HG03432 (cell line): ENCODE measurements at regions not wholly inside any gene's neighbourhood (a gene's known extent, or its start where the extent isn't known, plus 50 kb on each side); places are given as distances from the start of the nearest gene placed in this dataset.

Source experiments
- ATAC-seq: cut with Tn5 transposase; IDR thresholded peaks from one replicate; pipeline ENCODE4 v1.9.1; 2021; ENCODE audit warnings: mild to moderate bottlenecking, moderate library complexity; ENCODE audit not compliant: unreplicated experiment

DNA sequence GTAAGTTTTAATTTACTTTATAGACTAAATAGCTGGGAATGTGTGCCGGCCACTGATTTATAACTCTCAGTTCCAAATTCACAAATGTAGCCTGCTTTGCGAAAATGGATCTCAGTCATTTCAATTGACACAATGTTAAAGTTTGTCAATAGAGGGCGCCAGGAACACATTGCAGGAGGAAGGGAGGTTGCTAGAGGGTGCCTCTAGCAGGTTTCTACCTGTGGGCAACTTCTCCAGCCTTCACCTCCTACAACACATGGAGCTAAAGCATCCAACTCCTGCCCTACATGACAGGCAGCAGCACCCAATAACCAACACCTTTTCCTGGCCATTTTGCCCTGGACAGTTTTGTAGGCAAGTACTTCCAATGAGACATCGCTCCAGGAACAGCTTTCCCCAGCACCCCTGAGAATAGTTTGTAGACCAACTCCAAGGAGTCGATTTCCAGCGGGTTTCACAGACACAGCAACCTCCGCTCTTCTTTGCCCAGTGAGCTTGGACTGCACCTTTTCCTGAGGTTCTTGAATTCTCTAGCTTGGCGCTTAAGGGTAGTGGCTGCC, 784.8 kb upstream of the CDH2 start:
- no peak for ATAC-seq

DNA sequence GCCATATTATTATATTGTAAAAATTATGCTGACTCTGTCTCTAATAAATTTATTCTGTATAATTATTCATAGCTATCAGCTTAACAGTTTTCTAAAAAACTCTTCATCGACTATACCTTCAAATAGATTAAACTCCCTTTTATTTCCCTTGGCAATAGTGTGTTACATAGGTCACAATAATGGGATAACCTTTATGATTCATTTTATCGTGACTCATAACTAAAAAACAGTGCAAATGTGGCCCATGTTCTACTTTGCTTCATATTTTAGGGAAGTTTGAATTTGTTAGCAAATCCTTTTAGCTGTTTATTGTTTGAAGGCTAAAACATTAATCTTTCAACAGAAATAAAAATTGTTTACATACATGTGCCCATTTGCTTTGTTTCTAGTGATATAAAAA, 783.2 kb upstream of the CDH2 start:
- ATAC-seq: no peak

DNA sequence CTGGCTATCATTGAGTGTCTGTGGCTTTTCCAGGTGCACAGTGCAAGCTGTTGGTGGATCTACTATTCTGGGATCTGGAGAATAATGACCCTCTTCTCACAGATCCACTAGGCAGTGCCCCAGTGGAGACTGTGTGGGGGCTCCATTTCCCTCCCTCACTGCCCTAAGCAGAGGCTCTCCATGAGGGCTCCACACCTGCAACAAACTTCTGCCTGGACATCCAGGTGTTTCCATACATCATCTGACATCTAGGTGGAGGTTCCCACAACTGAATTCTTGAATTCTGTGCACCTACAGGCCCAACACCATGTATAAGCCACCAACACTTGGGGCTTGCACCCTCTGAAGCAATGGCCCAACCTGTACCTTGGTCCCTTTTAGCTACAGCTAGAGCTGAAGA, 775.4 kb upstream of the CDH2 start:
- ATAC-seq: no peak

DNA sequence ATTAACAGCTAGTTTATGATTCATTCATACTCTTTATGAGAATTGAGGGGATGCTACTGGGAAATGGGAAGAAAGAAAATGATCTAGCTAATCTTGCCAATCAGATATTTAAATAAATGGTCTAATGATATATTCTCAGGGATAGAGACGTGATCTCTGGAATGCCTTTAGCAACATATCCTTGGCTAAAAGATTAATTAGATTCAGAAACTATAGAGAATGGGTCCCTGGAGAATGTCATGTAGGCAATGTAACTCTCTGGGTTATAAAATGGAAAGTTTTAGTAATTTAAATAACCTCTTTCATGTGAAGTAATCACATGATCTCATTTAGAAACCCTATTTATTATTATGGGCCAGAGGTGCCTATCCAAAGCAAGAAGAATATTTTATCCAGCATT, 771.0 kb upstream of the CDH2 start:
- no peak for ATAC-seq

DNA sequence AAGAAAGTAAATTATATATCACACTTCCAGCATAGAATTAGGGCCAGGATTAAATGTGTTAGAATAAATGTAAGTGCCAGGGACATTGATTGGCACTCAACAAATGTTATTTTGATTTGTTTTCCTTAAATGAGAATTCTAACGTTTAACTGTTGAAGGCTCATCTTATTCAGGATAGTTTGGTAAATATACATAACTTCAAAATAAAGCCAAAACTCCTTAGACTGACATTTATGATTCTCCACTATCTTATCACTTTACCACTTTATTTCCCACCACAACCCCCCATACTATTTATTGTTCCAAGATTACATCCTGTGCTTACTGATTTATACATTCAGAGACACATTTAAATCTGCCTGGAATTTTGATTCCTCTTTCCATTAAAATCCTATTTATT, 769.5 kb upstream of the CDH2 start:
- no peak for ATAC-seq

DNA sequence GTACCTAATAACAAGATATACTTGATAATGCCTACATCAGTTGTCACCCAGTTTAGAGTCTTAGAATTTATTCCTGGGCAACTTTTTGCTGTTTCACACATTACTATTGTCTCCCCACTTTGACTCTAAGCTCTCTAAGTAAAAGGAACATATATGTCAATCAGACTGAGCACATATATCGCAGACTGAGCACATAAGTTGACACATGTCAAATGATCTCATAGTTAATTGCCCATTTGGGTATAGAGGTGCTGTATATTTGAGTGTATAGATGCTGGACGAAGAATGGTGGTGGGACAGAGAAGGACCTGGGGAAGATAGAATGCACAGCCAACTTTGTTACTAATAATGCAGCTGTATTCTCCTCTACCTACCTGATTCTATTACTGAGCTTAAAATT, 746.0 kb upstream of the CDH2 start:
- no peak for ATAC-seq

DNA sequence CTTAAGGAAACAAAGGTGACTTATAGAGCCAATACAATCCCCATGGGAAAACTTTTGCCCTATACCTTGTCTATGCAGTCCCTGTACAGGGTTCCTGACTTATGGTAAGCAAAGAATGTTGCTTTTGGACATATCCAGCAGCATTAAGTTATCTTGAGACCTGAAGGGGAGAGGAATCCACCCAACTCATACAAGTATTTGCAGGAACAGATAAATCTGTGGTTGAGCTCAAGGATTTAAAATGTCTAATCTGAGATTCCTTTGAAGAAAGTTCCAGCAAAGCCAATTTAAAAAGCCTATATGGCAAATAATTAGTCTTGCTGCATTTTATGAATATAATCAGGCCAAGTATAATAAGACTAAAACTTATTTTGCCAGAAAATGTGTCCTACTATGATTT, 739.5 kb upstream of the CDH2 start:
- ATAC-seq: no peak

DNA sequence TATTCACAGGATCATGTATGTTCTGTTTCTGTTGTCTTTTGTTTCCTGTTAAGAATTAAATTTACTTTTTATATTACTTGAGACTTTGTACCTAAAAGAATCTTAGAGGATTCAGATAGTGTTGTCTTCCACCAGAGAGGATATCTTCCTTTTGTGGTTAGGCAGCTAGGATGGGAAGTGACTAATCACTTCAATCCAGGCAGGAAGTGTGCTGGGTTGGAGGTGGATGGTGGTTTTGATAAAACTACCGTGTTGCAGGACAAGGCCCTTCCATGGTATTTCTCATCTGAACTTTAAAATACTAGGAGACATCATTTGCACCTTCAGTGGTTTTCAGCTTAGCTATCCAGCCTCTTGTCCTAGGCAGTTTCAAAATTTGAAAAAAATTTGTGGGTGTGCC, 728.6 kb upstream of the CDH2 start:
- ATAC-seq: no peak

DNA sequence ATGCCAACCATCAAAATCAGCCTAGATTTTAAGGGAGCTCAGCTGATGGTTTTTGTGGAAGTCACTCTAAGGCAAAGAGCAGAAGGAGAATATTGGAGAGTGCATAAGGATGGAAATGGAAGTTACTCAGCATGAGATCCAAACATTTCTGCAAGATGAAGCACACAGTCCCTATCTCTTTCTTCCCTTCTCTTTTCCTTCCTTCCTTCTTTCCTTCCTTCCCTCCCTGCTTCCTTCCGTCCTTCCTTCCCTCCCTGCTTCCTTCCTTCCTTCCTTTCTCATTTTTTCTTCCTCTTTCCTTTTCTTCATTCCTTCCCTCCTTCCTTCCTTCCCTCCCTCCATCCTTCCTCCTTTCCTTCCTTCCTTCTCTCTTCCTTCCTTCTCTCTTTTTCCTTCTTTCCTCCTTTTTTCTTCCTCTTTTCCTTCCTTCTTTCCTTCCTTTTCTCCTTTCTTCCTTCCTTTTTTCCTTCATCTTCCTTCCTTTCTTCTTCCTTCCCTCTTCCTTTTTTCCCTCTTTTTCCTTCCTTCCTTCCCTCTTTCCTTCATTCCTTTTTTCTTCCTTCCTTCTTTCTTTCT, 727.9 kb upstream of the CDH2 start:
- no peak for ATAC-seq

DNA sequence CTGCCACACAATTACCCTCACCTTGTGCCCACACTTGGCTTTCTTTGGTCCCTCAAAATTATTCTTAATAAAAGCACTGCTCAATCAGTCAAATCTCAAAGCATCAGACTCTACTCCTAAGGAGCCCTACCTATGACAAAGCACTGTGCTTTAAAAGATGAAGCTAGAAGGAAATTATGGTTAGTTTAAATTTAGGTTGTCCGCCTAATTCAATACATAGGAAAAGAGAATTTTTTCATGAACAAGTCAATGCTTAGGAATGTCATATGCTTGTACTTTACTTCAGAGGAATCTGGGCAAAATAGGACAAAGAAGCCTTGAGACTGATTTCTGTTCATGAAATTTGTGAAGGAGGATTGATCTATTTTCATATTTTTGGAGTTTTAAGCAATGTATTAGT, 726.4 kb upstream of the CDH2 start:
- ATAC-seq: no peak

DNA sequence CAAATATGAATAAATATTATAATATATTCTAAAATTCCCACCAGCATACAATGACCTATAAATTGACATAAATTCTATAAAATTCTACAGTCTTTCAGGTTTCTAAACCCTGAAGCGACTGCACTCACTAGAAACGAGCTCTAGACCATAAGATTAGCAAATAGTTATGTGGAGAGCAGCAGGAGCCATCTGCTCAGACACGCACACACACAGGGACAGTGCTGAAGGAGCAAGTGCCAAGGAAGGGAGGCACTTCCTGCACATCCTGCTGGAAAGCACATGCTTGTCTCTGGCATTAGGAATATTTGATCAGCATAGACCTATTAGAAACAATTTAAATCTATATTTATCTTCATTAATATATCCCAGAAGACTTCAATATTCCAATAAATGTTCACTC, 713.9 kb upstream of the CDH2 start:
- no peak for ATAC-seq

DNA sequence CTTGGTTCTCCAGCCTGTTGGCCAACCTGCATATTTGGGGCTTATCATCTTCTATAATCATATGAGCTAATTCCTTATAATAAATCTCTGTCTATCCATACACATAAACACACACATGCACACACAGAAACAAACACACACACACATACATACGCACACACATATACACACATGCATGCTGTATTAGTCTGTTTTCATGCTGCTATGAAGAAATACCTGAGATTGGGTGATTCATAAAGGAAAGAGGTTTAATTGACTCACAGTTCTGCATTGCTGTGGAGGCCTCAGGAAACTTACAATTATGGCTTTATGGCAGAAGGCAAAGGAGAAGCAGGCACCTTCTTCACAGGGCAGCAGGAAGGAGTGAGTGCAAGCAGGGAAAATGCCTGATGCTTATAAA, 707.4 kb upstream of the CDH2 start:
- ATAC-seq: no peak

DNA sequence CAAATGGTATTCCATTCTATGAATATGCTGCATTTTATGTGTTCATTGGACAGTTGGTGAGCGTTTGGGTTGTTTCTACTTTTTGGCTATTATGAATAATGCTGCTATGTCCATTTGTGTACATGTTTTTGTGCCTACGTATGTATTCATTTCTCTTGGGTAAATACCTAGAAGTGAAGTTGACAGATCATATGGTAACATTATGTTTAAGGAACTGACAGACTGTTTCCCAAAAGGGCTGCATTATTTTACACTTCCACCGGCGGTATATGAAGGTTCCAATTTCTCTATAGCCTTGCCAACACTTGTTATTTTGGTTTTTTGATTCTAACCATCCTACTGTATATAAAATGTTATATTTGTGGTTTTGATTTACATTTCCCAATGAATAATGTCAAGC, 703.9 kb upstream of the CDH2 start:
- no peak for ATAC-seq

DNA sequence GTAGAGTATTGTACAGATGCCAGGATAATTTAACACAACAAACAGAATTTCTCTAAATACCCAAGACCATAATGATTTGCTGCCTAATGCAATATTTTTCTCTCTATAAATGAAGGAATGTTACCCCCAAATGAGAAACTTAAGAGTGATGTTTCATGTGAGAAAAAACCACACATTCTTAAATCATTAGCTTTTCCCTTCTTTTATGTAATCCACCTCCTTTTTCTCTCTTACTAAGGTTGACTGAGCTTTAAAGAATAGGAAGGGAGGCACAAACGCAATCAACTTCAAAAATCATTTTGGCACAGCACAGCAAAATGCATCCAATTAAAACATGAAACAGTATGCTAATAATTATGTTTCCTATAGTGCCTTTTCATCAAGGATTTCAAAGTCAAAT, 698.1 kb upstream of the CDH2 start:
- ATAC-seq: no peak

DNA sequence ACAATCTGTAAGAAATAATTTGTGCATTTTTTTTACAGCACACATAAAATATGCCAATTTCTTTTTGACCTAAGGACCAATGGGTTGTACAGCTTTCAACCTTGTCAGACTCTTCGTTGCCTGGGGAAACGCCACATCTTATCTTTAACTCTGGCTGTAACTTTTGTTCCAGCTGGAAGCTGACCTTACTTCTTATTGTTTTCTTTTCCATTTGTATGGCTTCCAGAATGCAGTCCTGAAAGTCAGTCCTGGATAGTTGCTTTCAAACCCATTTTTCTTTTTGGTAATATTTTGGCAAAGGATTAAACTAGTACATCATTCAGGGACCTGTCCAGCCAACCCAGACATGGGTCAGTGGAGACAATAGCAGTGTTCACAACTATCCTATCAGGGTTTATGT, 686.5 kb upstream of the CDH2 start:
- no peak for ATAC-seq

DNA sequence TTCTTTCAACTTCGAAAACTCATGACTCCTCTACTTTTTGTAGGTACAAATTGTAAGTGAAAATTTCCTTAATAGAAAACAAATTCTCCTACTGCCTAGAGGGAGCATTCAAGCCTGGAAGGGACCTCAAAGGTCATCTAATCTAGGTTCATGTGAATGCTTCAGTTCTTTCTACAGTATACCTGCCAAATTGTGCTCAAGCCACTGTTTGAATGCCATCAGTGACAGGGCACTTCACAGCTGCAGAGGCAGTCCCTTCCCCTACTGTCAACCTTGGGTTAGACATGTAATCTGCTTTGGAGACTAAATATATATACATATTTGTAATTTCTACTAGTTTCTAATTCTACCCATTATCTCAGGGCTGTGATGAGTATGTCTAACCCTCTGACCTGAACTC, 681.3 kb upstream of the CDH2 start:
- ATAC-seq: no peak

DNA sequence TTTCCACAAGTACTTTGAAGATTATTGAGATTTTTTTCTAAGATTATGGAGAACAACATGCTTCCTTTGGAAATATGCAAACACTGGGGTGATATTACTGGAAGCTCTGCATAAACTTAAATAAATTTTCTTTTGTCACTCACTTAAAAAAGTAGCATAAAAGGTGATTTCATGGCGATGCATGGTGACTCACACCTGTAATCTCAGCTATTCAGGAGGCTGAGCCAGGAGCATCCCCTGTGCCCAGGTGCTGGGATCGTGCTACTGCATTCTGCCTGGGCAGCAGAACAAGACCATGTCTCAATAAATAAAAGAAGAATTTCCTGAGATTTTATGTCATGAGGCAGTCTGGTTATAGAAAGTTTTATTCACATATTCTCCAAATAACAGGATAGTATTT, 679.1 kb upstream of the CDH2 start:
- ATAC-seq: no peak

DNA sequence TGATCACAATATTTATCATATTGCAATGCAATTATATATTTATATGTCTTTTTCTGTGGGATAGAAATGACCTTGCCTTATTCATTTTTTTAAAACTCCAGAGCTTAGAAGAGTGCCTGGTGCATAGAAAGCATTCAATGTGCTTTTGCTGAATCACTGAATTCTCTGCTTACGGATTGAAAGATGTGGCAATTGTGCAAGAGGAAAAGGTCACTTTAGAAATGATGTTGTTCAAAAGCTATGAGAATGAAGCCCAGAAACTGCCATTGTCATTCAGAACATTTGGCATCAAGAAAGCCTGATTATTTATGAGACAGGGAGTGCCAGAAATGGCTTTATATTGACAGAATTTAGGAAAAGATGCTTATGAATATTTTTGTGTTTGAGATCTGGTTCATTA, 678.6 kb upstream of the CDH2 start:
- ATAC-seq: no peak

DNA sequence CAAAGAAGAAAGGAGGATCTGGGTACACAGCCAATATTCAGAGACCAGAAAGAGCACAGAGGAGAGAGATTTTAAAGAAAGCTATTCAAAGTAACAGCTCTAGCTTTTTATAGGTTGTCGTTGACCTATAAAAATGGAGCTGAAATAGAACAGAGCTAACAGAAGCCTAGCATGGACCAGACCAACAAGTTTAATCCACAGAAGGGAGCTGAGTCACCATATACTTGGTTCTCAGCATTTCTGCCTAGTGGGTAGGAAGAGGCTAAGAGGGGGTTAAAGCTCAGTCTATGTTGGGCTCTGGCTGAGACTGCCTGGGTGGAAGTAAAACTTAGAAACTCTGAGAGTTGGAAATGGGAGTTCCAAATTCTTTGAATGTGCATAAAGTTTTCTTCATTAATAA, 678.0 kb upstream of the CDH2 start:
- ATAC-seq: no peak

DNA sequence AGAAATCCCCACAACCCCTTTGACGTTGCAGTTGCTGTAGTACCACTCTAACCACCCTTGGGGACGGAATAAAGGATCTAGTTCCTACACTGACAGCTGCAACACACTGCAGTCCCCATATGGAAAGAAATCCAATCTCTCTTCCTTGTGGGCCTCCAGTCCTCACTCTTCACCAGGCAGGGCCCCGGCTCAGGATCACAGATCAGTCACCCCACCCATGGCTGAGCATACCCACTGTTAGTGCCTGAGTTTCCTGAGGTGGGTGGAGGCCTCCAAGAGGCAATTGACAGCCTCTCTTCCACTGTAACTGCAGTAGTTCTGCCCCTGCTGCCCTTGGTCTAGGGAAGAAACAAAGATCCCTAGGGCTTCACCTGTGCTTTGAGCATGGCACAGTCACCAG, 670.0 kb upstream of the CDH2 start:
- no peak for ATAC-seq

DNA sequence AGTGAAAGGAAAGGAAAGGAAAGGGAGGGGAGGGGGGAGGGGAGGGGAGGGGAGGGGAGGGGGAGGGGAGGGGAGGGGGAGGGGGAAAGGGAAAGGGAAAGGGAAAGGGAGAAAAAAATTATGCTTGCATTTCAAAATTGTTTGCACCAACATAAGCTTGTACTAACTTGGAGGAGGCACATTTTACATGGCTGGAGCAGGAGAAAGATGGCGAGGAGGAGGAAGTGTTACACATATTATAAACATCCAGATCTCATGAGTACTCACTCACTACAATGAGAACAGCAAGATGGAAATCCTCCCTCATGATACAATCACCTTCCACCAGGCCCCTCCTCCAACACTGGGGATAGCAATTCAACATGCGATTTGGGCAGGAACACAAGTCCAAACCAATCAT, 660.2 kb upstream of the CDH2 start:
- no peak for ATAC-seq

DNA sequence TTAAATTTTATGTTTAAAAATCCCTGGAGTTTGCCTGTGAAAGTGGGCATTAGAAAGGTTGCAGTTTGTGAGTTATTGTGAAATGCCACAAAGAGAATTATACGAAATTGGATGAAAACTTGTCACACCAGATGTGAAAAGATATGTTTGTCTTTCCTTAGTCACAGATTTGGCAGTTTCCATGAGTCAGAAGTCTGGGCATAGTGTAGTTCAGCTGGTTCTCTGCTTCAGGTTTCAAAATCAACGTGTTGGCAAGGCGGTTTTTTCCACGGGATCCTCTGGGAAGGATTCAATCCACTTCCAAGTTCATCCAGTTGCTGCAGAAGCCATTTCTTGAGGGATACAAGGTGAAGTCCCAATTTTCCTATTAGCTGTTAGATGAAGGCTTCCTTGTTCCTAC, 658.0 kb upstream of the CDH2 start:
- ATAC-seq: no peak

DNA sequence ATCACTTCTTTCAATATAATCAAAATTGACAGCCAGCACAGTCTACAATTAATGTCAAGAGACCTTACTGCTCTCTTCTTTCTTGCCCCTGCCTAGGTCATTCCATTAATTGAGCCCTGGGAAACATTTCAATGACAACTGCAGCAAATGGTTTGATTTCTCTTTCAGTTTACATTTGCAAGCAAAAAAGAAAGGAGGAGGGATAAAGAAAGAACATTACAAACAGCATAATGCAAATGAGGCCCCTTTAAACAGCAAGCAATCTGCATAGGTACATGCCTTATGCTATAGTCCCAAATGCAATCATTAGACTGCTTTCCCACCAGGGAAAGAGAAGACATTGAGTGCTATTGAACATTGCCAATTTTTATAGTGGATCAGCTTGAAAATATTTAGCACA, 655.0 kb upstream of the CDH2 start:
- ATAC-seq: no peak

DNA sequence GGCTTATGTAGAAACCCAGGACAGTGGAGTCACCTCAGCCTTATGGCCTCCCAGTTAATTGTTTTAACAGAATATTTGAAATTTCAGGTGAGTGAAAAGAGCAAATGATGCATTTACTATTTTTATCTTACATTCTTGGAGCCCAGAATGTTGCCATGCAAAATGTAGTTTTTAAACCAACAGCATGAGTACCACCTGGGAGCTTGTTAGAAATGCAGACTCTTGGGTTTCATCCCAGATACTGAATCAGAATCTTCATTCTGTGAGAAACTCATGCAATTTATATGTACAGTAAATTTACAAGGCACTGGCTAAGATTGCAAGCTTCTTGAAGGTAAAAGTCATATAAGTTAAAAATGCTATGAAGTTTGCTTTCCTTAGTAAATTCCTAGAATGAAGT, 654.5 kb upstream of the CDH2 start:
- ATAC-seq: no peak
